BLaER1 (cell line): ENCODE measurements at regions not wholly inside any gene's neighbourhood (a gene's known extent, or its start where the extent isn't known, plus 50 kb on each side); places are given as distances from the start of the nearest gene placed in this dataset.
A peak's percentile ranks its signal among the peaks of the same experiment; 100 is the strongest.

Experiments used
- H3K27ac ChIP-seq: shearing (Covaris generic); formaldehyde crosslinking; 2 replicates; pipeline ENCODE4 v1.8.1; 2022
- H3K27me3 ChIP-seq: shearing (Covaris generic); formaldehyde crosslinking; 2 replicates; pipeline ENCODE4 v1.8.1; 2022
- H3K36me3 ChIP-seq: shearing (Covaris generic); formaldehyde crosslinking; 2 replicates; pipeline ENCODE4 v1.8.1; 2022
- H3K4me1 ChIP-seq: shearing (Covaris generic); formaldehyde crosslinking; 2 replicates; pipeline ENCODE4 v1.8.1; 2022
- H3K4me2 ChIP-seq: shearing (Covaris generic); formaldehyde crosslinking; 2 replicates; pipeline ENCODE4 v1.8.1; 2022
- H3K4me3 ChIP-seq: shearing (Covaris generic); formaldehyde crosslinking; 2 replicates; pipeline ENCODE4 v1.8.1; 2022
- H3K9ac ChIP-seq: shearing (Covaris generic); formaldehyde crosslinking; 2 replicates; pipeline ENCODE4 v1.8.1; 2022
- H3K9me3 ChIP-seq: shearing (Covaris generic); formaldehyde crosslinking; 2 replicates; pipeline ENCODE4 v1.8.1; 2022
- H4K20me1 ChIP-seq: shearing (Covaris generic); formaldehyde crosslinking; 2 replicates; pipeline ENCODE4 v1.8.1; 2022
- Cebpa-rat ChIP-seq: shearing (Covaris generic); IDR thresholded peaks from 2 replicates; pipeline ENCODE4 v1.8.1; 2022

DNA sequence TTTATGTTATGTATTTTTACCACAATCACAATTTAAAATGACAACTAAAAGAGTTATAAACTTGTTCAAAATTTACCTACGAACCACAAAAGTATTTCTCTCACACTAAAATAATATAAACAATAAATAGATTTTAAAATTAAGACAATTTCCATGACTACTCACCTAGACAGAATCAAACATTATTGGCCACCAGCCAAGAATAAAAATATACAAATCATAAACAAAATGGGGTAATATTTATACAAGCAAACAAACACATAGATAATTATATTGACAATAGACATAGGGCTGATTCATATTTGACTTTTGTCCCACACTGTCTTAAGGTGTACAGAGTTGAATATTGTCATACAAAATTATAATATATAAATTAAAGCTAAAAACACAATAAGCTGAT, 119.6 kb upstream of the ZNF92 start:
- H3K9ac ChIP-seq = no peak overlapping the region
- H3K4me2 ChIP-seq = no peak overlapping the region
- TF ChIP-seq Cebpa-rat = no peak
- H3K9me3 ChIP-seq = peaks cover 14% of the 10 kb centered on the region
- no peaks in the 10 kb centered on the region for H3K4me1 ChIP-seq
- H3K27me3 ChIP-seq = no peaks in the 10 kb centered on the region
- H4K20me1 ChIP-seq = no peaks in the 10 kb centered on the region
- H3K4me3 ChIP-seq = no peak overlapping the region
- no peaks in the 10 kb centered on the region for H3K36me3 ChIP-seq
- H3K27ac ChIP-seq = no peak overlapping the region

DNA sequence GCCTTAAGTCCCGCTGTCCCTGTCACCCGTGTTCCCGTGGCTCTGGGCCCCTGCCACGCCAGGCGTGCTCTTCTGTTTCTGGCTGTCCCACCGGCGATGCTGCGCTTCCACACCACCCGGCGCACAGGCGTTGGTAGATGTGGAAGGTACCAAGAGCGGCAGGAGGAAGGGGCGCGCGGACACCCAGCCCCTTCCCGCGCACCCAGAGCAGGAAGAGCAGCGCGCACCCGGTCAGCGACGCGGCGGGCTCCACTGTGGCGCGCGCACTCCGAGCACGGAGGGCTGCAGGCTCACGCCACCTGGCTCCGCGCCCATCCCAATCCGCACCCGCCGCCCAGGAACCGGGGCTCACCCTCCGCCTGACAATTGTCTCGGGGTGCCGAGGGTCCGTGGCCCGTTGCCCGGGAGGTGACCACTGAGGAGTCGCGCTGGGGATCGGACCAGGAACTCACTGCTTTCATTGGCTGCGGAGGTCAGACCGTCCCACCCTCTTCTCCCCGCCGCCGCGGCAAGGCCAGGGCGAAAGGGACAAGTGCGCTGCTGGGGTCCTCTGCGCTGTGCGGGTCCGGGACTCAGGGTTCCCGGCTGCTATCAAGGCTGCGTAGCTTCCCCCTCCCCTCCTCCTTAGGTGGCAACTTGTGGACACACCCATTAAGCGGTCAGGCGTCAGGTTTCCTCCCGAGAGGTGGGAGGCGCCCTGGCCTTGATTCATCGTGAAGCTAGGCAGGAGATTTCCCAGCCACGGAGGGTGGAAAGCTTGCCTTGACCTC, 121.6 kb upstream of the ZNF92 start:
- Histone ChIP-seq H3K4me3 (no peak overlapping the region), H3K4me2 (no peak overlapping the region), H3K9ac (no peak overlapping the region), H3K4me1 (no peaks in the 10 kb centered on the region), H3K27ac (no peak overlapping the region), H4K20me1 (no peaks in the 10 kb centered on the region), H3K9me3 (peaks cover 14% of the 10 kb centered on the region), H3K36me3 (no peaks in the 10 kb centered on the region), H3K27me3 (no peaks in the 10 kb centered on the region)
- no peak for TF ChIP-seq Cebpa-rat

DNA sequence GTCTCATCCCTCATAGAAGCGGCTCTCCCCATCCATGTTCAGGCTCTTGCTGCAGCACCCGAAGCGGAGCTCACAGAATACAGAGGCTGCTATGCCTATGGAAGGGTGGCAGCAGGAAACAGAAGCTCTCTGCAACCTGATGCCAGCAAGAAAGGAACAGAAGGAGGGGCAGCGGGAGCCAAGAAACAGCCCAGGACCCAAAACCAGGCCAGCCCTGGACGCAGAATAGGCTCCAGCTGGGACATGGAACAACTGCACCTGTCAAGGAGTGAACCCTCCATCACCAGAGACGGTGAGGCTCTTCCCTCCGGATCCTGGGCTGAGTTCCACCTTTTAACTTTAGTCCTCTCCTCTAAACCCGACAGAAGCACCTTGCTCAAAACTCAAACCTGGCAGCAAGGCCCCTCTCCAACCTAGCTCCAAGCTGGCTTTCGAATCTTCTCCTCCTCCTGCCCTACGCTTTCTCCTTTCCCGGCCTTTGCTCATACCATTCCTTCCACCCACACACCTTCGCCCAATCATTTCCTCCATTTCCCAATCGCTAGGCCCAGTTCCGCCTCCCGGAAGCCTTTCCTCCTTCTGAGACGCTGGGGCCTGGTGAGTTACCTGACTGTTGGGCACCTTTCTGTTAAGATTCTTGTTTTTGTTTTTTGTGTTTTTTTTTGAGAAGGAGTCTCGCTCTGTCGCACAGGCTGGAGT, 122.8 kb upstream of the ZNF92 start:
- no peaks in the 10 kb centered on the region for H4K20me1 ChIP-seq
- TF ChIP-seq Cebpa-rat = no peak
- H3K4me1 ChIP-seq = no peaks in the 10 kb centered on the region
- peaks cover 14% of the 10 kb centered on the region for H3K9me3 ChIP-seq
- H3K27me3 ChIP-seq = no peaks in the 10 kb centered on the region
- H3K9ac ChIP-seq = no peak overlapping the region
- no peak overlapping the region for H3K4me2 ChIP-seq
- no peak overlapping the region for H3K27ac ChIP-seq
- H3K36me3 ChIP-seq = no peaks in the 10 kb centered on the region
- no peak overlapping the region for H3K4me3 ChIP-seq

DNA sequence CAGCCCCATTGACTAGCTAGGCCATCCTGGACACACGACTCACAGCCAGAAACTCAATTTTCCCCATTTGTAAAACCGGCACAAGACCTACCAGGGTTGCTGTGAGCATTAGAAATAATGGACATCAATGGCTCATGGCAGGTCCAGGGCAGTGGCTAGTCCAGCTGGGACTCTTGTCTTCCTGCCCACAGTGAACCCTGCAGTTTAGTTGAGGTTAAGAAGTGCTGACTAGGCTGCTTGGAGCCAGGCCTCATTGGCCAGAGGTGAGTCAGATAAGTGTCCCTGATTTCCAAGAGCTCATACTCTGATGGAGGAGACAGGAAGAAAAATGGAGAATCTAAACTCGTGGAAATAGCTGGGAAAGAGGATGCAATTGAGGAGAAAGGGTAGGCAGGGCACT, 123.4 kb upstream of the ZNF92 start:
- no peaks in the 10 kb centered on the region for H4K20me1 ChIP-seq
- no peaks in the 10 kb centered on the region for H3K36me3 ChIP-seq
- no peaks in the 10 kb centered on the region for H3K4me1 ChIP-seq
- no peak overlapping the region for H3K4me2 ChIP-seq
- H3K9me3 ChIP-seq = peaks cover 14% of the 10 kb centered on the region
- no peak overlapping the region for H3K27ac ChIP-seq
- TF ChIP-seq Cebpa-rat = no peak
- no peak overlapping the region for H3K4me3 ChIP-seq
- H3K9ac ChIP-seq = no peak overlapping the region
- no peaks in the 10 kb centered on the region for H3K27me3 ChIP-seq

DNA sequence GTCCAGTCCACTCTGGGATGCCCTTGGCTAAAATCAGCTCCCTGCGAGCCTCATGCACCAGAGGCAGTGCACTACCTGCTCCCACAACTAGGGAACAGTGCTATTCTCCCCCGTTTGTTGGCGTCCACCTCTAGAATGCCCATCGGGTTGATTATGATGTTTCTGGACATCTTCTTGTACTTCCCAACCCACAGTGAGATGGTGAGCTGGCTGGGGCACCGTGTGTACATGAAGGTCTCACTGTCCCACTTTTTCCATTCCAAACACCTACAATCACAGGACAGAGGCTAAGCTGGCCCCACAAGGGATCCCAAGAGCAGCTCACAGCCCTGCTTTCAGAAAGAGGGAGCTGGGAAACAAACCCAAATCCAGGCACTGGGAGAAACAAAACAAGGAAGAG, 126.2 kb upstream of the ZNF92 start:
- Histone ChIP-seq H3K4me1 (no peaks in the 10 kb centered on the region), H3K27ac (no peak overlapping the region), H4K20me1 (no peaks in the 10 kb centered on the region), H3K36me3 (no peaks in the 10 kb centered on the region), H3K9me3 (peaks cover 10% of the 10 kb centered on the region), H3K27me3 (no peaks in the 10 kb centered on the region), H3K4me2 (no peak overlapping the region), H3K4me3 (no peak overlapping the region), H3K9ac (no peak overlapping the region)
- no peak for TF ChIP-seq Cebpa-rat

DNA sequence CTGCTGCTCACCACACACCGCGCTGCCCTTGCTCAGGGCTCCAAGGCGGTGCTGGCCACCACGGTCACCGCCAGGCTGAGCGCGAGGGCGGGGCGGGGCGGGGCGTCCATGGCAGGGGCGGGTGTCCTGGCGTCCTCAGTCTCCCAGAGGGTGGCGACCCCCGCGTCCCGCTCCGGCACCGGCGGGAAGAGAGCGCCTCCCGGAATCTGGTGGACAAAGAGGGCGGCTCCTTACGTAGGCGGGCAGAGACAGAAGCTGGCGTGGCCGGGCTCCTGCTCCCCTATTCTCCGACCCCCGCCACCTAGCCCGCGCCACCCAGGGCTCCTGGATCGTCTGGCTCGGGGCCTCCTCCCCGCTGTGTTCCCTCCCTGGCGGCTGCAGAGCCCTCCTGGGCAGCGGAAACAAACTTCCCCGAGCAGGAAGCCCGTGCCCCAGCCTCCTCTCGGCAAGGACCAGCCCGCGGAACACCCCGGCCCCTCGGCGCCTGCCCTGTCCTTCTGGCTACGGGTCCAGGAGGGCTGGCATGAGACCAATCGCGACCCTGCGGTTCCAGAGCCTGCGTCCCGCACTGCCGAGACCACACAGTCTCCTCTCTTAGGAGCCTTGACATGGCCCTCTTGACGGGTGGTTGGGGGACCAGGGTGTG, 133.8 kb upstream of the ZNF92 start:
- no peak overlapping the region for H3K27ac ChIP-seq
- H3K4me1 ChIP-seq = peaks cover 12% of the 10 kb centered on the region
- TF ChIP-seq Cebpa-rat = no peak
- H3K4me2 ChIP-seq = no peak overlapping the region
- H4K20me1 ChIP-seq = no peaks in the 10 kb centered on the region
- no peaks in the 10 kb centered on the region for H3K27me3 ChIP-seq
- no peaks in the 10 kb centered on the region for H3K36me3 ChIP-seq
- H3K9ac ChIP-seq = no peak overlapping the region
- no peak overlapping the region for H3K4me3 ChIP-seq
- H3K9me3 ChIP-seq = peaks cover 40% of the 10 kb centered on the region

DNA sequence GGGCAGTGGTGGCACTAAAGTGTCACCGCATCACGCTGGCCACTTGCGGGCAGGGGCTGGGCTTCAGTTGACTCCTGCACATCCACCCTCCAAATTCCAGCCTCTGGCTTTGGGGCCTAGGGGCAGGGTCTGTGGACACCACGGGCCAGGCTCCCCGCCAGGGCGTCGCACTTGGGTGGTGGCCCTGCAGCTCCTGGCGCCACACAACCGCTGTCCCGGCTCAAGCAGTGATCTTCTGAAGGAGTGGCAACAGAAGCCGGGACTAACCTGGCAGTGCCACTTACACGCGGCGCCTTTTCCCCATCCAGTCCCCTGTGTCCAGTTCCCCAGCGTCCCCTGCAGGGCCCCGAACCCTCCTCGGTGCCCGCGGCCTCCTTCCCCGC, 134.3 kb upstream of the ZNF92 start:
- H3K4me2 ChIP-seq = no peak overlapping the region
- H3K4me3 ChIP-seq = no peak overlapping the region
- TF ChIP-seq Cebpa-rat = no peak
- peaks cover 40% of the 10 kb centered on the region for H3K9me3 ChIP-seq
- no peak overlapping the region for H3K9ac ChIP-seq
- H3K36me3 ChIP-seq = no peaks in the 10 kb centered on the region
- H3K27ac ChIP-seq = no peak overlapping the region
- H4K20me1 ChIP-seq = no peaks in the 10 kb centered on the region
- H3K4me1 ChIP-seq = peaks cover 17% of the 10 kb centered on the region
- H3K27me3 ChIP-seq = no peaks in the 10 kb centered on the region

DNA sequence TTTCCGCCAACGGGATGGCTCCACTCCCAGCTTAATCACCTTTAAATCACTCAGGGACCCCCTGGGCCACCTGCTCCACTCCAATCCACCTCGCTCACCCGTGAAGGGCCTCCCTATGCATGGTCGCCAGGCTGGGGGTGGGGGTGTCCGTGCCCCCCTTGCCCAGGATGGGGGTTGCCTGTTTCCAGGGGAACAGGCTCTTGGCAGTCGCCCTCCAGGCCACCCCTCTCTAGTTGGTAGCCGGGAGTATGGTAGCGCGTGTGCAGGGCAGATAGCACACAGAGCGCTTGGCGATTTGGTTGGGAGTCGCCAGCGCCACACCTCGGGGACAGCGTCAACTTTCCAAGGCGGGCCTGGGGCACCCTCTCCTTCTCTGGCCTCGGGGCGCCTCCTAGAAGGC, 134.9 kb upstream of the ZNF92 start:
- Histone ChIP-seq H3K4me3 (no peak overlapping the region), H3K36me3 (no peaks in the 10 kb centered on the region), H4K20me1 (no peaks in the 10 kb centered on the region), H3K27me3 (no peaks in the 10 kb centered on the region), H3K4me2 (no peak overlapping the region), H3K27ac (no peak overlapping the region), H3K9me3 (peaks cover 40% of the 10 kb centered on the region), H3K4me1 (peaks cover 22% of the 10 kb centered on the region), H3K9ac (no peak overlapping the region)
- TF ChIP-seq Cebpa-rat = no peak

DNA sequence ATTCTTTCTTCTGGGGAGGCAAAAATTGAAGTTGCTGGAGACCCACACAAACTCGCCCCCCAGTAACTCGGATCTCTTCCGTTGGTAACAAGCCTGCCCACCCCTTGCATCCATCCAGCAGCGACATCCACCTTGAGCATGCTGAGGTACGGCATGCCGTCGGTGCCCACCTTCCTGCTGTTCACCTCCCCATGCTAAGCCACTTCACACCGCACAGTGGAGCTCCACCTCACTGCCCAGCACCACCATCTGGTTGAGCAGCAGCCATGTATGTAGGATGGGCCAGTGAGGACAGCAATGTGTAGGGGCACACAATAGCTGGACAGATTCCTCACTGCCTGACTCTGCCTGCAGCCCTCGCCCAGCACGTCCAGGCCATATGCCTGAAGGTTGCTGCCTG, 138.1 kb upstream of the ZNF92 start:
- Histone ChIP-seq H3K4me3 (no peak overlapping the region), H3K36me3 (no peaks in the 10 kb centered on the region), H3K4me1 (peaks cover 31% of the 10 kb centered on the region), H3K27me3 (no peaks in the 10 kb centered on the region), H3K9me3 (peaks cover 40% of the 10 kb centered on the region), H3K4me2 (0 out of 2 replicates have a peak overlapping the region, but pooled peaks have one; percentile 1), H3K27ac (no peak overlapping the region), H4K20me1 (no peaks in the 10 kb centered on the region), H3K9ac (no peak overlapping the region)
- TF ChIP-seq Cebpa-rat = no peak

DNA sequence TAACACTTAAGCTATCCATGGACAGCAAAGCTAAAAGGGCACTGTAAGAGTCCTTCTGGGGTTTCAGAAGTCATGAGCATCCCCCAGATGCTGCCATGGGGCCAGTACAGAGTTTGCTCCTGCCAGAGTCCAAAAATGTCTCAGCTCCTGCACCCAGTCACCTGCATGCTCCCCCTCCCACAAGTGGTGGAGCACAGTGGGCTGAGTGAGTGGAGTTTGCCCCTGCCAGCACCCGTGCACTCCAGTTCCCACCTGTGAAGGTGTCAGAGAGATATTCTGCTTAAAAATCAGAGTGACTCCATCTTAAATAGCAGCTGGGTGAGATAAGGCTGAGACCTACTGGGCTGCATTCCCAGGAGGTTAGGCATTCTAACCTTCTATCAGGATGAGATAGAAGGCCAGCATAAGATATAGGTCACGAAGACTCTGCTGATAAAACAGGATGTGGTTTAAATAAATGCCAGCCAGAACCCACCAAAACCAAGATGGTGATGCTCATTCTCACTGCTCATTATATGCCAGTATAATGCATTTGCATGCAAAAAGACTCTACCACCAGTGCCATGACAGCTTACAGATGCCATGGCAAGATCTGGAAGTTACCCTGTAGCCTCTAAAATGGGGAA, 140.1 kb upstream of the ZNF92 start:
- Histone ChIP-seq H3K4me3 (no peak overlapping the region), H3K9me3 (peaks cover 29% of the 10 kb centered on the region), H3K4me2 (peak overlapping the region; percentile 54)

More for the DNA sequence above, 140.1 kb upstream of the ZNF92 start:
- Histone ChIP-seq H3K27me3 (no peaks in the 10 kb centered on the region), H4K20me1 (no peaks in the 10 kb centered on the region), H3K36me3 (no peaks in the 10 kb centered on the region), H3K4me1 (peaks cover 31% of the 10 kb centered on the region), H3K27ac (no peak overlapping the region), H3K9ac (no peak overlapping the region)
- no peak for TF ChIP-seq Cebpa-rat
